ENCODE measurements at regions not wholly inside any gene's neighbourhood (a gene's known extent, or its start where the extent isn't known, plus 50 kb on each side); places are given as distances from the start of the nearest gene placed in this dataset.
"Not testable (repeated sequence)": the region's sequence is repeated elsewhere in the genome, so short reads cannot be mapped to it uniquely, and the experiment has no call there.

GRCh38 chr5:108467563-108467962 is 85.7 kb upstream of the FBXL17 start:
- no peak for DNase-seq
- peaks cover 3% of the 10 kb centered on the region for H3K27me3 Mint-ChIP-seq (ENCODE audit: low read depth, poor library complexity)
- H3K36me3 Mint-ChIP-seq (ENCODE audit: low read depth), result no peaks in the 10 kb centered on the region
- H3K4me1 Mint-ChIP-seq, result no peaks in the 10 kb centered on the region
- H3K27ac Mint-ChIP-seq, result no peak overlapping the region
- no peak for TF ChIP-seq CTCF (IDR thresholded peaks at IDR 0.05)
- H3K4me3 Mint-ChIP-seq, result no peak overlapping the region
- no peaks in the 10 kb centered on the region for H3K9me3 Mint-ChIP-seq

GRCh38 chr5:108461628-108462367 is 79.9 kb upstream of the FBXL17 start:
- Mint-ChIP-seq H3K9me3 (peaks cover 5% of the 10 kb centered on the region), H3K36me3 (ENCODE audit: low read depth) (no peaks in the 10 kb centered on the region), H3K27me3 (ENCODE audit: low read depth, poor library complexity) (peaks cover 5% of the 10 kb centered on the region), H3K4me1 (no peaks in the 10 kb centered on the region), H3K27ac (no peak overlapping the region), H3K4me3 (no peak overlapping the region)
- no peak for TF ChIP-seq CTCF (IDR thresholded peaks at IDR 0.05)
- DNase-seq, result no peak

- no peak overlapping the region for H3K4me3 Mint-ChIP-seq
- peaks cover 5% of the 10 kb centered on the region for H3K27me3 Mint-ChIP-seq (ENCODE audit: low read depth, poor library complexity)
- no peaks in the 10 kb centered on the region for H3K4me1 Mint-ChIP-seq
Observed at GRCh38 chr5:108459769-108460168, 77.9 kb upstream of the FBXL17 start.

GRCh38 chr5:108451269-108451668 is 69.4 kb upstream of the FBXL17 start:
- Mint-ChIP-seq H3K36me3 (ENCODE audit: low read depth) (no peaks in the 10 kb centered on the region), H3K9me3 (peaks cover 42% of the 10 kb centered on the region), H3K27ac (no peak overlapping the region), H3K27me3 (ENCODE audit: low read depth, poor library complexity) (no peaks in the 10 kb centered on the region), H3K4me3 (no peak overlapping the region), H3K4me1 (no peaks in the 10 kb centered on the region)
- no peak for DNase-seq
- peak; percentile 13 for TF ChIP-seq CTCF (IDR thresholded peaks at IDR 0.05)

More at GRCh38 chr5:108459769-108460168, 77.9 kb upstream of the FBXL17 start:
- H3K36me3 Mint-ChIP-seq (ENCODE audit: low read depth), result no peaks in the 10 kb centered on the region
- no peak for DNase-seq
- peaks cover 25% of the 10 kb centered on the region for H3K9me3 Mint-ChIP-seq
- H3K27ac Mint-ChIP-seq, result no peak overlapping the region
- TF ChIP-seq CTCF (IDR thresholded peaks at IDR 0.05), result no peak

GRCh38 chr5:108444130-108444529 is 62.2 kb upstream of the FBXL17 start:
- not testable (repeated sequence) for H3K36me3 Mint-ChIP-seq (ENCODE audit: low read depth); H3K27me3 Mint-ChIP-seq (ENCODE audit: low read depth, poor library complexity); H3K4me3 Mint-ChIP-seq; H3K27ac Mint-ChIP-seq; H3K4me1 Mint-ChIP-seq; DNase-seq
- H3K9me3 Mint-ChIP-seq, result peaks cover 40% of the 10 kb centered on the region

- H3K36me3 Mint-ChIP-seq (ENCODE audit: low read depth); H3K27ac Mint-ChIP-seq; H3K4me1 Mint-ChIP-seq; H3K4me3 Mint-ChIP-seq; H3K27me3 Mint-ChIP-seq (ENCODE audit: low read depth, poor library complexity); DNase-seq: not testable (repeated sequence)
- H3K9me3 Mint-ChIP-seq, result peaks cover 53% of the 10 kb centered on the region
Observed at GRCh38 chr5:108442063-108442651, 60.3 kb upstream of the FBXL17 start.

GRCh38 chr5:108437425-108437824 is 55.5 kb upstream of the FBXL17 start:
- Mint-ChIP-seq H3K4me1 (peaks cover 17% of the 10 kb centered on the region), H3K9me3 (peaks cover 42% of the 10 kb centered on the region)

More at GRCh38 chr5:108437425-108437824, 55.5 kb upstream of the FBXL17 start:
- Mint-ChIP-seq H3K27ac (no peak overlapping the region), H3K4me3 (no peak overlapping the region), H3K36me3 (ENCODE audit: low read depth) (peaks cover 5% of the 10 kb centered on the region), H3K27me3 (ENCODE audit: low read depth, poor library complexity) (peaks cover under 1% of the 10 kb centered on the region)
- peak; percentile 10 for DNase-seq
- no peak for TF ChIP-seq CTCF (IDR thresholded peaks at IDR 0.05)
